Transverse colon (tissue), 3 donors: ENCODE measurements at regions not wholly inside any gene's neighbourhood (a gene's known extent, or its start where the extent isn't known, plus 50 kb on each side); places are given as distances from the start of the nearest gene placed in this dataset.

Source experiments
- CTCF ChIP-seq, 5 experiments: fragments of 200-600 bp in 3 of 5; fragments of 450-650 bp in 2 of 5; sonication (generic) in 3 of 5; IDR thresholded peaks; 1 replicate in 2 of 5; 2 replicates in 3 of 5; pipeline ENCODE4 v1.5.1; 2016 to 2017; ENCODE audit warnings: antibody characterized with exemption in 5 of 5, inconsistent platforms in 3 of 5, mild to moderate bottlenecking in 2 of 5, moderate library complexity in 1 of 5
- EP300 ChIP-seq: sonication (generic); formaldehyde crosslinking; IDR thresholded peaks from one replicate; pipeline ENCODE4 v1.6.1; 2017; ENCODE audit warnings: antibody characterized with exemption, low read depth

- TF ChIP-seq CTCF (IDR thresholded peaks at IDR 0.05) (no peak), EP300 (no peak)
Measured at GRCh38 chr10:124255556-124255955, 162.2 kb upstream of the CHST15 start.
